ENCODE measurements at regions not wholly inside any gene's neighbourhood (a gene's known extent, or its start where the extent isn't known, plus 50 kb on each side); places are given as distances from the start of the nearest gene placed in this dataset.

DNA sequence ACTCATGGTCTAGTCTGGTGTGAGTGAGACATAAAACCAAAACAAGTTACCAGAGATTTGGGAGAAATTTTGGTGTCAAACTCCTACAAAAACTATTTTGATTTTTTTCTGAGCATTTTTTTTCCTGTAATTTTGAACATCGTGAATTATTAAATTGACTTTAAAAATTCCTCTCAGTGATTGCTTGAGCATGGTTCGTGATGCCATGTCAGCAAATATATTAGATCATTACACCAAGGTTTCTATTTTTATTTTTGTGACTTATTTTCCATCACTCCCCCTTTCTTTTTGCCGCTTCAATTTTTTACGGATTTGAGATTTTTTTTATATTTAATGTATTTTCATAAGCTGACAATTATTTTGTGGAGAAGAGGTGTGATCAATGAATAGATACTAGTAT lies 613.9 kb upstream of the LRATD1 start (continued):
- peak; percentile 82 to 88 for TF ChIP-seq MAFK (conservative IDR thresholded peaks at IDR 0.05 in 1 of 2, IDR thresholded peaks at IDR 0.05 in 1 of 2; ENCODE audit: low read length in 2 of 2)
- TF ChIP-seq SRSF1 (optimal IDR thresholded peaks at IDR 0.05; ENCODE audit: low read depth, low read length): no peak
- TF ChIP-seq BORCS8-MEF2B (CRISPR knock-in tag; IDR thresholded peaks at IDR 0.05): no peak
- TF ChIP-seq STAT5B (CRISPR knock-in tag; IDR thresholded peaks at IDR 0.05): no peak
- TF ChIP-seq RNF2 (conservative IDR thresholded peaks at IDR 0.05; ENCODE audit: low read depth): no peak
- TF ChIP-seq TAF15 (IDR thresholded peaks at IDR 0.05; ENCODE audit: low read depth, low read length, poor library complexity, severe bottlenecking): no peak

DNA sequence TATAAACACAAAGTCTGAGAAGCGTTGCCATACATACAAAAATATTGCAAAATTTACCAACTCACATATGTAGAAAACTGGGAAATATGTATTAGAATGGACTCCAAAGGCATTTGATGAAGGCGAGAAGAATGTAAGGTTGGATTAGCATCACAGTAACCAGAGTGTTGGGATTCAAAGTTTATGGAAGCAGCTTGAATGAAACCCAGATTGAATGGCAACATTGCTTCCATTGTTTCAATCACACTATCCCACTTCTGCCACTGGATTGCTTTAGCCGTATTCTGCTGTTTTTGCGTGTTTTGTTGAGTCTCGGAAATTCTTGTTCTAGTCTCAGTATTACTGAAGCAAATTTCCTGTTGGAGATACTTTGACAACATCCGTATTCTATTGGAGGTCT lies 609.0 kb upstream of the LRATD1 start:
- Histone ChIP-seq H3K36me3 (replicated peaks in 1 of 2; ENCODE audit: control insufficient read depth in 1 of 2, insufficient read depth in 2 of 2, low read length in 2 of 2) (no peaks in the 10 kb centered on the region), H3K4me2 (ENCODE audit: low read depth, low read length) (no peak overlapping the region), H3K4me3 (replicated peaks in 1 of 3; ENCODE audit: insufficient read depth in 1 of 3, low read depth in 2 of 3, low read length in 3 of 3) (no peak overlapping the region), H2AFZ (ENCODE audit: low read length) (no peak overlapping the region), H3K4me1 (ENCODE audit: insufficient read depth, low read length) (no peaks in the 10 kb centered on the region), H3K9me3 (ENCODE audit: low read length) (peaks cover 47% of the 10 kb centered on the region; the same call in 1 of the 2 replicates), H3K9ac (ENCODE audit: insufficient read depth, low read depth, low read length) (no peak overlapping the region), H3K79me2 (ENCODE audit: insufficient read depth, low read length) (no peaks in the 10 kb centered on the region), H3K27me3 (ENCODE audit: control insufficient read depth in 1 of 2, insufficient read depth in 2 of 2, low read length in 2 of 2) (no peaks in the 10 kb centered on the region), H4K20me1 (ENCODE audit: insufficient read depth, low read length) (no peaks in the 10 kb centered on the region), H3K27ac (ENCODE audit: extremely low read length, insufficient read depth, low read length) (no peak overlapping the region)
- no TSS peak for BruUV-seq (replicated peaks)
- CTCF ChIA-PET (ENCODE audit: low intra/inter-chr PET ratio, low total read pairs): no interaction called here
- 3% methylated on average over 6 of the region's 6 CpGs for WGBS (ENCODE audit: low lambda C conversion rate)
- in situ Hi-C loops (cut with HindIII; ENCODE audit: extremely low pct_ligation_motif_present, low pct_unique_long_range_greater_than_20kb): no loop called here
- ATAC-seq: no peak
- intact Hi-C loops (cut with micrococcal nuclease; ENCODE audit: unreplicated experiment): loop anchor here (1.0 kb wide), 1 partner anchor 30 kb away; no protein-coding TSS in a partner anchor
- no peak for FAIRE-seq
- POLR2A ChIA-PET: no interaction called here
- DNase-seq (ENCODE audit: low spot score): no peak
- TF ChIP-seq, protein P1, sequence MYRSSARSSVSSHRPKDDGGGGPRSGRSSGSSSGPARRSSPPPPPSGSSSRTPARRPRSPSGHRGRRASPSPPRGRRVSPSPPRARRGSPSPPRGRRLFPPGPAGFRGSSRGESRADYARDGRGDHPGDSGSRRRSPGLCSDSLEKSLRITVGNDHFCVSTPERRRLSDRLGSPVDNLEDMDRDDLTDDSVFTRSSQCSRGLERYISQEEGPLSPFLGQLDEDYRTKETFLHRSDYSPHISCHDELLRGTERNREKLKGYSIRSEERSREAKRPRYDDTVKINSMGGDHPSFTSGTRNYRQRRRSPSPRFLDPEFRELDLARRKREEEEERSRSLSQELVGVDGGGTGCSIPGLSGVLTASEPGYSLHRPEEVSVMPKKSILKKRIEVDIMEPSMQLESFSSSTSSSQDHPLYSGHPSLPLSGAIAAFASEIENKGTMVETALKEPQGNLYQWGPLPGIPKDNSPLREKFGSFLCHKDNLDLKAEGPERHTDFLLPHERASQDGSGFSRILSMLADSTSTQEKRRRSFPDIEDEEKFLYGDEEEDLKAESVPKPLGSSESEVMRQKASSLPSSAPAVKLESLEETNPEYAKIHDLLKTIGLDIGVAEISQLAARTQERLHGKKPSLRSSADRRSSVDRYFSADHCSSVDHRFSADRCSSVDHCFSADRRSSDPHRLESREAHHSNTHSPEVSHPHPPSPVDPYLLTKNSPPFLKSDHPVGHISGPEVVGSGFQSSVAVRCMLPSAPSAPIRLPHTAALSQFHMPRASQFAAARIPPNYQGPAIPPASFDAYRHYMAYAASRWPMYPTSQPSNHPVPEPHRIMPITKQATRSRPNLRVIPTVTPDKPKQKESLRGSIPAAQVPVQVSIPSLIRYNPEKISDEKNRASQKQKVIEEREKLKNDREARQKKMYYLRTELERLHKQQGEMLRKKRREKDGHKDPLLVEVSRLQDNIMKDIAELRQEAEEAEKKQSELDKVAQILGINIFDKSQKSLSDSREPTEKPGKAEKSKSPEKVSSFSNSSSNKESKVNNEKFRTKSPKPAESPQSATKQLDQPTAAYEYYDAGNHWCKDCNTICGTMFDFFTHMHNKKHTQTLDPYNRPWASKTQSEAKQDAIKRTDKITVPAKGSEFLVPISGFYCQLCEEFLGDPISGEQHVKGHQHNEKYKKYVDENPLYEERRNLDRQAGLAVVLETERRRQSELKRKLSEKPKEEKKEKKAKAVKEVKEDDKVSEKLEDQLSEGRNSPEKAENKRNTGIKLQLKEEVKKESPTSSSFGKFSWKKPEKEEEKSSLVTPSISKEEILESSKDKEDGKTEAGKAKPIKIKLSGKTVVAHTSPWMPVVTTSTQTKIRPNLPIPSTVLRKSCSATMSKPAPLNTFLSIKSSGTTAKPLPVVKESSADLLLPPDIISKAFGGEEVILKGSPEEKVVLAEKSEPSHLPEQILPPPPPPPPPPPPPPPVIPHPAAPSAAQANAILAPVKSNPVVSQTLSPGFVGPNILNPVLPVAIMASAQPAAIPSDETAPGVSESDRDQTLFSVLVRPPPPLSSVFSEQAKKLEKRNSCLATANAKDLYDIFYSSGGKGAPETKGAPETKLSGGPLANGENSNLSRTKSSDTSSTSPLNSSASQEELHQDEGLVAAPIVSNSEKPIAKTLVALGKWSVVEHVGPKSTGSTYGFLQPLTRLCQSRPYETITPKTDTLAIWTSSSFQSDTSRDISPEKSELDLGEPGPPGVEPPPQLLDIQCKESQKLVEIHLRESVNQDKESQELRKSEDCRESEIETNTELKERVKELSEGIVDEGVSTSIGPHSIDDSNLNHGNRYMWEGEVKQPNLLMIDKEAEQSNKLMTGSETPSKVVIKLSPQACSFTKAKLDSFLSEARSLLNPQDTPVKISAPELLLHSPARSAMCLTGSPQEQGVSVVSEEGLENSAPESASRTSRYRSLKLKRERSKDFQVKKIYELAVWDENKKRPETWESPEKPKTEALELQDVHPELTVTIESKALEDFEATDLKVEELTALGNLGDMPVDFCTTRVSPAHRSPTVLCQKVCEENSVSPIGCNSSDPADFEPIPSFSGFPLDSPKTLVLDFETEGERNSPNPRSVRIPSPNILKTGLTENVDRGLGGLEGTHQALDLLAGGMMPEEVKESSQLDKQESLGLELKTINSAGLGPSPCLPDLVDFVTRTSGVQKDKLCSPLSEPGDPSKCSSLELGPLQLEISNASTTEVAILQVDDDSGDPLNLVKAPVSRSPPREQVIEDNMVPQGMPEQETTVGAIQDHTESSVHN (CRISPR knock-in tag; IDR thresholded peaks at IDR 0.05): no peak
- TF ChIP-seq TCF7 (IDR thresholded peaks at IDR 0.05; ENCODE audit: low read depth) (no peak), KLF11 (CRISPR knock-in tag; IDR thresholded peaks at IDR 0.05) (no peak), ZNF10 (CRISPR knock-in tag; IDR thresholded peaks at IDR 0.05; ENCODE audit: borderline replicate concordance, low read depth) (no peak), REPIN1 (CRISPR knock-in tag; IDR thresholded peaks at IDR 0.05; ENCODE audit: borderline replicate concordance, low read depth) (no peak), SSRP1 (CRISPR knock-in tag; IDR thresholded peaks at IDR 0.05) (no peak), ZFP37 (CRISPR knock-in tag; IDR thresholded peaks at IDR 0.05; ENCODE audit: borderline replicate concordance) (no peak), ZBTB7B (CRISPR knock-in tag; IDR thresholded peaks at IDR 0.05) (no peak), SUZ12 (IDR thresholded peaks at IDR 0.05; ENCODE audit: low read depth, low read length) (no peak), SRF (IDR thresholded peaks at IDR 0.05; ENCODE audit: low read depth, low read length) (no peak)
- TF ChIP-seq, protein P2, sequence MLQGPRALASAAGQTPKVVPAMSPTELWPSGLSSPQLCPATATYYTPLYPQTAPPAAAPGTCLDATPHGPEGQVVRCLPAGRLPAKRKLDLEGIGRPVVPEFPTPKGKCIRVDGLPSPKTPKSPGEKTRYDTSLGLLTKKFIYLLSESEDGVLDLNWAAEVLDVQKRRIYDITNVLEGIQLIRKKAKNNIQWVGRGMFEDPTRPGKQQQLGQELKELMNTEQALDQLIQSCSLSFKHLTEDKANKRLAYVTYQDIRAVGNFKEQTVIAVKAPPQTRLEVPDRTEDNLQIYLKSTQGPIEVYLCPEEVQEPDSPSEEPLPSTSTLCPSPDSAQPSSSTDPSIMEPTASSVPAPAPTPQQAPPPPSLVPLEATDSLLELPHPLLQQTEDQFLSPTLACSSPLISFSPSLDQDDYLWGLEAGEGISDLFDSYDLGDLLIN (CRISPR knock-in tag; IDR thresholded peaks at IDR 0.05; ENCODE audit: borderline replicate concordance): no peak

All from HepG2 (cell line).